ENCODE measurements at regions not wholly inside any gene's neighbourhood (a gene's known extent, or its start where the extent isn't known, plus 50 kb on each side); places are given as distances from the start of the nearest gene placed in this dataset.

- no peak for TF ChIP-seq CTCF (conservative IDR thresholded peaks at IDR 0.05)
Observed at GRCh38 chr7:120055300-120055699, 217.7 kb upstream of the KCND2 start.

GRCh38 chr7:120056227-120056626, 216.7 kb upstream of the KCND2 start:
- Mint-ChIP-seq H3K4me1 (no peaks in the 10 kb centered on the region), H3K27me3 (ENCODE audit: insufficient read depth) (no peaks in the 10 kb centered on the region), H3K27ac (no peak overlapping the region), H3K4me3 (no peak overlapping the region), H3K9me3 (no peaks in the 10 kb centered on the region), H3K36me3 (ENCODE audit: low read depth) (no peaks in the 10 kb centered on the region)
- H3K36me3 ChIP-seq (ENCODE audit: control insufficient read depth, insufficient read depth, low read length): no peaks in the 10 kb centered on the region
- TF ChIP-seq CTCF (conservative IDR thresholded peaks at IDR 0.05): no peak
- no peaks in the 10 kb centered on the region for H3K27me3 ChIP-seq (ENCODE audit: control insufficient read depth, insufficient read depth, low read length, poor library complexity, severe bottlenecking)
- H3K4me3 ChIP-seq (ENCODE audit: low read length): no peak overlapping the region
- no peaks in the 10 kb centered on the region for H3K9me3 ChIP-seq (ENCODE audit: control insufficient read depth, low read length)
- WGBS, 2 experiments (ENCODE audit: insufficient coverage in 1 of 2, insufficient read length in 1 of 2): 80 to 91% methylated on average over 1 to 4 of the region's 4 CpGs
- H3K27ac ChIP-seq (ENCODE audit: low read depth, low read length): no peak overlapping the region
- H3K4me1 ChIP-seq (ENCODE audit: control insufficient read depth, insufficient read depth, low read length): no peaks in the 10 kb centered on the region
- no peak for DNase-seq
- H3K9ac ChIP-seq (ENCODE audit: extremely low read depth, low read length, poor library complexity, severe bottlenecking): no peak overlapping the region

More at GRCh38 chr7:120055300-120055699, 217.7 kb upstream of the KCND2 start:
- Histone ChIP-seq H3K9me3 (ENCODE audit: control insufficient read depth, low read length) (no peaks in the 10 kb centered on the region), H3K4me1 (ENCODE audit: control insufficient read depth, insufficient read depth, low read length) (no peaks in the 10 kb centered on the region), H3K27ac (ENCODE audit: low read depth, low read length) (no peak overlapping the region), H3K4me3 (ENCODE audit: low read length) (no peak overlapping the region), H3K36me3 (ENCODE audit: control insufficient read depth, insufficient read depth, low read length) (no peaks in the 10 kb centered on the region), H3K9ac (ENCODE audit: extremely low read depth, low read length, poor library complexity, severe bottlenecking) (no peak overlapping the region), H3K27me3 (ENCODE audit: control insufficient read depth, insufficient read depth, low read length, poor library complexity, severe bottlenecking) (no peaks in the 10 kb centered on the region)
- no peak overlapping the region for H3K4me3 Mint-ChIP-seq
- no peaks in the 10 kb centered on the region for H3K4me1 Mint-ChIP-seq
- 90 to 93% methylated on average over 3 to 4 of the region's 4 CpGs for WGBS, 2 experiments (ENCODE audit: insufficient coverage in 1 of 2, insufficient read length in 1 of 2)
- no peak for DNase-seq
- no peak overlapping the region for H3K27ac Mint-ChIP-seq
- no peaks in the 10 kb centered on the region for H3K27me3 Mint-ChIP-seq (ENCODE audit: insufficient read depth)
- no peaks in the 10 kb centered on the region for H3K36me3 Mint-ChIP-seq (ENCODE audit: low read depth)
- no peaks in the 10 kb centered on the region for H3K9me3 Mint-ChIP-seq

- H3K27ac Mint-ChIP-seq: no peak overlapping the region
- Histone ChIP-seq H3K36me3 (ENCODE audit: control insufficient read depth, insufficient read depth, low read length) (no peaks in the 10 kb centered on the region), H3K9ac (ENCODE audit: extremely low read depth, low read length, poor library complexity, severe bottlenecking) (no peak overlapping the region), H3K27ac (ENCODE audit: low read depth, low read length) (no peak overlapping the region), H3K4me3 (ENCODE audit: low read length) (no peak overlapping the region), H3K27me3 (ENCODE audit: control insufficient read depth, insufficient read depth, low read length, poor library complexity, severe bottlenecking) (no peaks in the 10 kb centered on the region), H3K9me3 (ENCODE audit: control insufficient read depth, low read length) (no peaks in the 10 kb centered on the region), H3K4me1 (ENCODE audit: control insufficient read depth, insufficient read depth, low read length) (no peaks in the 10 kb centered on the region)
- H3K27me3 Mint-ChIP-seq (ENCODE audit: insufficient read depth): no peaks in the 10 kb centered on the region
- WGBS, 2 experiments (ENCODE audit: insufficient coverage in 1 of 2, insufficient read length in 1 of 2): 60 to 86% methylated on average over 1 of the region's 1 CpG
- no peaks in the 10 kb centered on the region for H3K9me3 Mint-ChIP-seq
- no peak for TF ChIP-seq CTCF (conservative IDR thresholded peaks at IDR 0.05)
- H3K36me3 Mint-ChIP-seq (ENCODE audit: low read depth): no peaks in the 10 kb centered on the region
- DNase-seq: no peak
- H3K4me3 Mint-ChIP-seq: no peak overlapping the region
- H3K4me1 Mint-ChIP-seq: no peaks in the 10 kb centered on the region
Observed at GRCh38 chr7:120059641-120060040, 213.3 kb upstream of the KCND2 start.

Measured in endodermal cell (in vitro differentiated cells).